SU-DHL-6 (cell line): ENCODE measurements at regions not wholly inside any gene's neighbourhood (a gene's known extent, or its start where the extent isn't known, plus 50 kb on each side); places are given as distances from the start of the nearest gene placed in this dataset.

Experiments used
- H2AFZ ChIP-seq: fragments of 200-600 bp; sonication (generic); 2 replicates; pipeline ENCODE4 v1.6.1; 2014; ENCODE audit warnings: low read depth, mild to moderate bottlenecking, moderate library complexity, mixed read lengths, antibody characterized with exemption, low read length; ENCODE audit not compliant: severe bottlenecking
- H3F3A ChIP-seq: fragments of 200-600 bp; shearing (Covaris generic); 2 replicates; pipeline ENCODE4 v1.6.0; 2016; ENCODE audit warnings: antibody characterized with exemption, mild to moderate bottlenecking; ENCODE audit not compliant: insufficient read depth
- H3K27ac ChIP-seq: fragments of 200-600 bp; sonication (generic); 2 replicates; pipeline ENCODE4 v1.5.1; 2016; ENCODE audit warnings: low read depth, mild to moderate bottlenecking, low read length, moderate library complexity, mixed read lengths
- H3K27me3 ChIP-seq: fragments of 200-600 bp; sonication (generic), shearing (Covaris generic); 2 replicates; pipeline ENCODE4 v1.6.0; 2014; ENCODE audit warnings: mild to moderate bottlenecking, low read length
- H3K36me3 ChIP-seq: fragments of 200-600 bp; sonication (generic); 2 replicates; pipeline ENCODE4 v1.6.1; 2014; ENCODE audit warnings: mild to moderate bottlenecking, low read length, mixed read lengths
- H3K4me2 ChIP-seq: fragments of 300-600, 200-600 bp; shearing (Covaris generic), sonication (generic); 2 replicates; pipeline ENCODE4 v1.6.0; 2014; ENCODE audit warnings: low read length, low read depth, mild to moderate bottlenecking; ENCODE audit not compliant: poor library complexity, severe bottlenecking
- H3K4me3 ChIP-seq: fragments of 200-600 bp; sonication (generic); 2 replicates; pipeline ENCODE4 v1.5.1; 2014; ENCODE audit warnings: antibody characterized with exemption, low read length, mild to moderate bottlenecking, mixed read lengths; ENCODE audit not compliant: insufficient read depth, poor library complexity, severe bottlenecking
- H3K79me2 ChIP-seq: fragments of 200-600 bp; sonication (generic); 2 replicates; pipeline ENCODE4 v1.6.1; 2014; ENCODE audit warnings: mild to moderate bottlenecking, low read length, moderate library complexity; ENCODE audit not compliant: insufficient read depth
- H3K9ac ChIP-seq: fragments of 200-600 bp; sonication (generic); 2 replicates; pipeline ENCODE4 v1.7.0; 2014; ENCODE audit warnings: mild to moderate bottlenecking, low read length
- H3K9me2 ChIP-seq: fragments of 200-600 bp; sonication (generic); replicated peaks from 2 replicates; pipeline ENCODE4 v1.6.1; 2014; ENCODE audit warnings: low read length; ENCODE audit not compliant: insufficient read depth
- H3K9me3 ChIP-seq: fragments of 200-600 bp; sonication (generic); 2 replicates; pipeline ENCODE4 v1.6.1; 2014; ENCODE audit warnings: low read length, mixed read lengths; ENCODE audit not compliant: insufficient read depth
- H4K20me1 ChIP-seq: fragments of 200-600 bp; sonication (generic); 2 replicates; pipeline ENCODE4 v1.6.1; 2014; ENCODE audit warnings: low read depth, mild to moderate bottlenecking, antibody characterized with exemption, low read length, moderate library complexity, mixed read lengths
- EZH2phosphoT487 ChIP-seq: fragments of 200-600 bp; sonication (generic), shearing (Covaris generic); conservative IDR thresholded peaks from 2 replicates; pipeline ENCODE4 v1.6.1; 2018; ENCODE audit warnings: mild to moderate bottlenecking, antibody characterized with exemption, low read length, moderate library complexity, mixed read lengths
- TF ChIP-seq, protein P1 (sequence below): fragments of 200-600 bp; sonication (generic); IDR thresholded peaks from one replicate; pipeline ENCODE4 v1.5.1; 2017; ENCODE audit warnings: antibody characterized with exemption, mild to moderate bottlenecking, low read length, moderate library complexity; ENCODE audit not compliant: insufficient read depth, poor library complexity, severe bottlenecking

DNA sequence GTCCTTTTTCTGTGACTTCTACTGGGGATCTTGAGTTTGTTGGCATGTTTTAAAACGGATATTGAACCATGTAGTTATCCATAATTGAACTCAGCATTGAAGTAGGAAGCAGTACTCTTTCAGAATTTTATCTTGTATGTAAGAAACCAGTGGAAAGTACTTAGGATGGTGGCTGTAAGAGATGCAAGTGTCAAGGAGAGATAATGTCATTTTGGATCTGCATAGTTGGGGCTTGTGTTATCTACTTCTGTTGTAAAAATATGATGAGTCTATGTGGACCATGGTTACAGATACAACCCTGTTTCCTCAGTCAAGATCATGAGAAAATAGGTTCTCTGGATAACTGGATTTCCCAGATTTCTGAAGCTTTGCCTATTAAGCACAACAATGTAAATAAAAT, 113.7 kb downstream of the NAB1 start:
- Histone ChIP-seq H3K9me3 (no peaks in the 10 kb centered on the region), H4K20me1 (no peaks in the 10 kb centered on the region), H3K4me2 (no peak overlapping the region), H2AFZ (no peak overlapping the region), H3K27ac (no peak overlapping the region), H3K9ac (no peak overlapping the region), H3K9me2 (no peaks in the 10 kb centered on the region), H3K36me3 (no peaks in the 10 kb centered on the region), H3K79me2 (no peaks in the 10 kb centered on the region), H3K27me3 (no peaks in the 10 kb centered on the region), H3F3A (no peaks in the 10 kb centered on the region), H3K4me3 (no peak overlapping the region)
- TF ChIP-seq, protein P1, sequence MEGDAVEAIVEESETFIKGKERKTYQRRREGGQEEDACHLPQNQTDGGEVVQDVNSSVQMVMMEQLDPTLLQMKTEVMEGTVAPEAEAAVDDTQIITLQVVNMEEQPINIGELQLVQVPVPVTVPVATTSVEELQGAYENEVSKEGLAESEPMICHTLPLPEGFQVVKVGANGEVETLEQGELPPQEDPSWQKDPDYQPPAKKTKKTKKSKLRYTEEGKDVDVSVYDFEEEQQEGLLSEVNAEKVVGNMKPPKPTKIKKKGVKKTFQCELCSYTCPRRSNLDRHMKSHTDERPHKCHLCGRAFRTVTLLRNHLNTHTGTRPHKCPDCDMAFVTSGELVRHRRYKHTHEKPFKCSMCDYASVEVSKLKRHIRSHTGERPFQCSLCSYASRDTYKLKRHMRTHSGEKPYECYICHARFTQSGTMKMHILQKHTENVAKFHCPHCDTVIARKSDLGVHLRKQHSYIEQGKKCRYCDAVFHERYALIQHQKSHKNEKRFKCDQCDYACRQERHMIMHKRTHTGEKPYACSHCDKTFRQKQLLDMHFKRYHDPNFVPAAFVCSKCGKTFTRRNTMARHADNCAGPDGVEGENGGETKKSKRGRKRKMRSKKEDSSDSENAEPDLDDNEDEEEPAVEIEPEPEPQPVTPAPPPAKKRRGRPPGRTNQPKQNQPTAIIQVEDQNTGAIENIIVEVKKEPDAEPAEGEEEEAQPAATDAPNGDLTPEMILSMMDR: no peak
- no peak for TF ChIP-seq EZH2phosphoT487

DNA sequence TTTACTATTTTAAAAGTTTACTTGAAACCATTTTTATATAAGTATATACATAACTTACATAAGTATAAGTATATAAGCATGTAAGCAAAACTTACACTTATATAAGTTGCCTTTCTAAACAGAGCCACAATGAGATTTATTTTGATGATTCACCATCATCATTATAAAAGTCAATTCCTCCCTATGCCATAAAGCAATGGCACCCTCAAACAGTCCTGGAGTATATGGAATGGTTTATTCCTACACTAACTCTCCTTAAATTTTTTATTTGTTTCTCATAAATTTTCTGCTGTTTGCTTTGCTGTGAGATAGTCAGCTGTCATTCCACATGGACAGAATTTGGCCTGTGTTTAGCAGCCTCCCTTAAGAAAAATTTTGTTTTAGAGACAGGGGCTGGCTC, 114.2 kb downstream of the NAB1 start:
- no peak overlapping the region for H3K4me3 ChIP-seq
- TF ChIP-seq, protein P1: no peak
- TF ChIP-seq EZH2phosphoT487: no peak
- H3K27ac ChIP-seq: no peak overlapping the region
- H3K27me3 ChIP-seq: no peaks in the 10 kb centered on the region
- no peak overlapping the region for H2AFZ ChIP-seq
- no peak overlapping the region for H3K9ac ChIP-seq
- no peaks in the 10 kb centered on the region for H3K79me2 ChIP-seq
- no peaks in the 10 kb centered on the region for H4K20me1 ChIP-seq
- H3K9me2 ChIP-seq: no peaks in the 10 kb centered on the region
- H3K36me3 ChIP-seq: no peaks in the 10 kb centered on the region
- no peaks in the 10 kb centered on the region for H3K9me3 ChIP-seq
- H3K4me2 ChIP-seq: no peak overlapping the region
- no peaks in the 10 kb centered on the region for H3F3A ChIP-seq

DNA sequence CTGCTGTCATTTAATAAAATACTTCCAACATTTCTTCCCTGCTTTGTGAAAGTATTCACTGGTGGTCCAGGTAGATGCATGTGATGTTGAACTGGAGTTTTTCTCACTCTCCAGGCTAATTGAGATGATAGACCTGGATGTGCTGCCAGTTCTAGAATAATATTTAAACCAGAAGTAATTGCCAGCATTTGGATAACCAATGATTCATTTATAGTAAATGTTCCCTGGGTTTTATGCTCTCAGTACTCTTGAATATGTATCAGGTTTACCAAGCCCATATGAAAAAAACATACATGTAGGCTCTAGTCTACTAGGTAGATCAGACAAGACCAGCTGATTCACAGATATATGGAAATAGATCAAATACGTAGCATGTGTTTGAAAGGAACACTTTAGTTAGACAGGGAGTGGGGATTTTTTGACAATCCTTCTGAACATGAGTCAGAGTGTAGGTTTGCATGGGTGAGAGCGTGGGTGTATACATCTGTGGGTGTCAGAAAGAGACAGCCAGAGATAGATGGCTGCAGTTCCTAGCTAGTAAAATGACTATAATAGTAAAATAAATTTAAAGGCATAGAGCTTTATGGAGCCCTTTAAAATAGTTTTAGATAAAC, 115.1 kb downstream of the NAB1 start:
- Histone ChIP-seq H3K4me2 (no peak overlapping the region), H3F3A (no peaks in the 10 kb centered on the region), H3K9me2 (no peaks in the 10 kb centered on the region), H3K4me3 (no peak overlapping the region), H2AFZ (no peak overlapping the region), H3K36me3 (no peaks in the 10 kb centered on the region), H3K9me3 (no peaks in the 10 kb centered on the region), H3K79me2 (no peaks in the 10 kb centered on the region), H4K20me1 (no peaks in the 10 kb centered on the region), H3K27ac (no peak overlapping the region), H3K27me3 (no peaks in the 10 kb centered on the region), H3K9ac (no peak overlapping the region)
- TF ChIP-seq EZH2phosphoT487: no peak

DNA sequence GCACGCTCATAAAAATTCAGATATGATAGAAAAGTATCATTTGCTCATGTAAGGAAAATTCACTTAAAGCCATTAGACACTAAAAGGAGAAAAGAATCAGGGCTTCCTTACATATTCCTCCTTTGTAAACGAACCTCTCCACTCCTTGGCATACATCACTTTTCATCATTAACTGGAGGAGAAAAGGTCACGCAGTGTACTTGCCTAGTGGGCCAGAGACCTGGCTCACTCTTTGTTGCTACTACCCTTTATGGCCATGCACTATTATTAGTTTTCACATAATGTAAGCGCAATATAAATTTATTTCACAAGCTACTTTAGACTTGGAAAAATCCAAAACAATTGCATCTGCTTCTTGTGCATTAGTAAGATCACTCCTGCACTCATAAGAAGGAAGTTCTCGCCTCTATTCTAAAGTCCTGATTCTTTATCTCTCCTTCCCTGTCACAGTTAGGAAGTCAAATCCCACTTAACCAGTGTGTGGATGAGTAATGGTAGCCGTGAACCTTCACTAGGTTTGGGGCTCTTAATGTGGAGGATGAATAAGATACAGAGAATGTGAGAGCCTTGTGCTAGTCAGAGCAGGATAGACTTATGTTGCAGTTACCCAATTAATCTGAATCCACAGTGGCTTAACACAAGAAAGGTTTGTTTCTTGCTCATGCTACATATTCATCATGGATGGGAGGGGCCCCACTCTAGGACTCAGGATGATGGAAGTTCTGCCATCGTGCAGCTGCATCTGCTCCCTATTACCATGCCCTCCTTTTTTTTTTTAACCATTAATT, 115.0 kb upstream of the GLS start:
- H3K4me3 ChIP-seq: no peak overlapping the region
- H3K4me2 ChIP-seq: no peak overlapping the region
- no peaks in the 10 kb centered on the region for H3K9me3 ChIP-seq
- no peak for TF ChIP-seq EZH2phosphoT487
- TF ChIP-seq, protein P1: no peak
- H3K27me3 ChIP-seq: no peaks in the 10 kb centered on the region
- H2AFZ ChIP-seq: no peak overlapping the region
- no peaks in the 10 kb centered on the region for H3K9me2 ChIP-seq
- no peak overlapping the region for H3K9ac ChIP-seq
- H3K79me2 ChIP-seq: no peaks in the 10 kb centered on the region
- no peaks in the 10 kb centered on the region for H3F3A ChIP-seq
- H3K27ac ChIP-seq: no peak overlapping the region
- H3K36me3 ChIP-seq: no peaks in the 10 kb centered on the region
- no peaks in the 10 kb centered on the region for H4K20me1 ChIP-seq
